GM23338 (cell line): ENCODE measurements at regions not wholly inside any gene's neighbourhood (a gene's known extent, or its start where the extent isn't known, plus 50 kb on each side); places are given as distances from the start of the nearest gene placed in this dataset.

Experiments used
- CREB1 ChIP-seq: fragments of 250-450 bp; sonication (Bioruptor Pico); IDR thresholded peaks from 2 replicates; pipeline ENCODE4 v1.5.0; 2020; ENCODE audit warnings: low read depth, mild to moderate bottlenecking, moderate library complexity
- CTCF ChIP-seq, 2 experiments: fragments of 200-600 bp in 1 of 2; sonication (generic) in 1 of 2; conservative IDR thresholded peaks; 2 replicates each; pipeline versions ENCODE4 v1.5.1 to v1.6.1; 2016 to 2017; ENCODE audit warnings: antibody characterized with exemption in 2 of 2, low read depth in 2 of 2, mild to moderate bottlenecking in 2 of 2, moderate library complexity in 1 of 2
- ETS1 ChIP-seq: IDR thresholded peaks from 2 replicates; pipeline ENCODE4 v1.6.1; 2016; ENCODE audit warnings: antibody characterized with exemption
- EZH2 ChIP-seq: fragments of 200-600 bp; sonication (generic); IDR thresholded peaks from one replicate; pipeline ENCODE4 v1.8.0; 2017; ENCODE audit warnings: antibody characterized with exemption, mild to moderate bottlenecking, low read depth; ENCODE audit not compliant: unreplicated experiment
- EZH2phosphoT487 ChIP-seq: fragments of 200-600 bp; sonication (generic); IDR thresholded peaks from one replicate; pipeline ENCODE4 v1.8.1; 2018; ENCODE audit warnings: antibody characterized with exemption; ENCODE audit not compliant: unreplicated experiment
- JUNB ChIP-seq: IDR thresholded peaks from one replicate; pipeline ENCODE4 v1.6.1; 2016; ENCODE audit warnings: antibody characterized with exemption; ENCODE audit not compliant: unreplicated experiment
- NANOG ChIP-seq: IDR thresholded peaks from 2 replicates; pipeline ENCODE4 v1.6.1; 2016; ENCODE audit warnings: antibody characterized with exemption, borderline replicate concordance
- POLR2AphosphoS5 ChIP-seq: IDR thresholded peaks from 2 replicates; pipeline ENCODE4 v1.6.1; 2016; ENCODE audit warnings: antibody characterized with exemption, low read depth
- REST ChIP-seq: IDR thresholded peaks from one replicate; pipeline ENCODE4 v1.6.1; 2018; ENCODE audit warnings: antibody characterized with exemption; ENCODE audit not compliant: unreplicated experiment
- STAT1 ChIP-seq: IDR thresholded peaks from one replicate; pipeline ENCODE4 v1.6.1; 2016; ENCODE audit warnings: antibody characterized with exemption; ENCODE audit not compliant: unreplicated experiment
- ZNF114 ChIP-seq: fragments of 250-450 bp; sonication (Bioruptor Pico); IDR thresholded peaks from 2 replicates; pipeline ENCODE4 v1.5.0; 2020; ENCODE audit warnings: mild to moderate bottlenecking, moderate library complexity
- ZNF462 ChIP-seq: fragments of 250-450 bp; sonication (Bioruptor Pico); IDR thresholded peaks from 2 replicates; pipeline ENCODE4 v1.5.0; 2020; ENCODE audit warnings: mild to moderate bottlenecking, moderate library complexity

GRCh38 chr6:45714006-45714730 lies 301.5 kb downstream of the CLIC5 start:
- TF ChIP-seq EZH2 (no peak), CTCF (conservative IDR thresholded peaks at IDR 0.05; ENCODE audit: low read depth in 2 of 2) (no peak), CREB1 (CRISPR knock-in tag) (no peak), EZH2phosphoT487 (no peak), REST (no peak), POLR2AphosphoS5 (no peak), JUNB (no peak), ZNF462 (no peak), ZNF114 (CRISPR knock-in tag) (no peak), NANOG (no peak), ETS1 (no peak), STAT1 (no peak)
